ENCODE measurements at regions not wholly inside any gene's neighbourhood (a gene's known extent, or its start where the extent isn't known, plus 50 kb on each side); places are given as distances from the start of the nearest gene placed in this dataset.

- H3K9me3 ChIP-seq (replicated peaks; ENCODE audit: control insufficient read depth, insufficient read depth, low read length) = no peaks in the 10 kb centered on the region
- no peaks in the 10 kb centered on the region for H3K27me3 ChIP-seq (ENCODE audit: control insufficient read depth in 2 of 2, insufficient read depth in 2 of 2, low read length in 2 of 2)
- no peaks in the 10 kb centered on the region for H3K9me1 ChIP-seq (replicated peaks; ENCODE audit: control insufficient read depth, extremely low read depth, insufficient read depth, low read length)
- TF ChIP-seq POLR2AphosphoS5 (IDR thresholded peaks at IDR 0.05; ENCODE audit: insufficient read depth, low read depth, low read length) (no peak), GATA2 (IDR thresholded peaks at IDR 0.05; ENCODE audit: insufficient read depth, insufficient read length, low read depth, low read length) (no peak), EZH2 (IDR thresholded peaks at IDR 0.05; ENCODE audit: borderline replicate concordance, low read depth, low read length, severe bottlenecking) (no peak), CTCF (IDR thresholded peaks at IDR 0.05; ENCODE audit: extremely low read depth in 1 of 2, insufficient read depth in 1 of 2, low read depth in 1 of 2, low read length in 2 of 2) (no peak), POLR2A (IDR thresholded peaks at IDR 0.05; ENCODE audit: low read depth, low read length) (no peak), MAX (IDR thresholded peaks at IDR 0.05; ENCODE audit: insufficient read depth, insufficient read length) (no peak), MYC (IDR thresholded peaks at IDR 0.05; ENCODE audit: low read depth, low read length) (no peak), FOS (IDR thresholded peaks at IDR 0.05; ENCODE audit: borderline replicate concordance, insufficient read depth, low read length) (no peak), JUN (IDR thresholded peaks at IDR 0.05; ENCODE audit: borderline replicate concordance, insufficient read depth, insufficient read length, low read depth) (no peak)
- no peak overlapping the region for H3K4me3 ChIP-seq (replicated peaks in 1 of 3; ENCODE audit: insufficient read depth in 1 of 3, low read depth in 1 of 3, low read length in 3 of 3)
- FAIRE-seq = no peak
- no peak overlapping the region for H2AFZ ChIP-seq (ENCODE audit: low read depth, low read length)
- ChIA-PET POLR2A (no interaction called here), CTCF (no interaction called here)
- no peaks in the 10 kb centered on the region for H4K20me1 ChIP-seq (replicated peaks; ENCODE audit: control insufficient read depth, extremely low read depth, insufficient read depth, low read length)
- BruUV-seq (replicated peaks) = no TSS peak
- intact Hi-C loops (cut with micrococcal nuclease) = no loop called here
- dilution Hi-C loops (cut with MboI; ENCODE audit: extremely low pct_ligation_motif_present, low sequenced_read_pairs) = no loop called here
- no peak overlapping the region for H3K27ac ChIP-seq (ENCODE audit: insufficient read depth, low read depth, low read length)
- H3K4me2 ChIP-seq (ENCODE audit: insufficient read depth, low read length) = no peak overlapping the region
- H3K36me3 ChIP-seq (ENCODE audit: control insufficient read depth in 2 of 2, extremely low read depth in 1 of 2, insufficient read depth in 2 of 2, low read length in 2 of 2) = no peaks in the 10 kb centered on the region
- no peaks in the 10 kb centered on the region for H3K4me1 ChIP-seq (ENCODE audit: control insufficient read depth, extremely low read depth, insufficient read depth, low read length)
- no peaks in the 10 kb centered on the region for H3K79me2 ChIP-seq (ENCODE audit: control insufficient read depth, insufficient read depth, low read length)
- DNase-seq (ENCODE audit: low read depth, low spot score) = no peak
- no peak overlapping the region for H3K9ac ChIP-seq (replicated peaks; ENCODE audit: extremely low read depth, insufficient read depth, low read length)
These were observed 1253.4 kb downstream of the ROBO2 start for GRCh38 chr3:78293284-78293683.

Measured in endothelial cell of umbilical vein (primary cell).